ENCODE measurements at regions not wholly inside any gene's neighbourhood (a gene's known extent, or its start where the extent isn't known, plus 50 kb on each side); places are given as distances from the start of the nearest gene placed in this dataset.

GRCh38 chr12:27863839-27864238 lies 83.8 kb upstream of the MANSC4 start:
- TF ChIP-seq POLR2A (IDR thresholded peaks at IDR 0.05; ENCODE audit: extremely low read depth, insufficient read length): no peak
- TF ChIP-seq CTCF (IDR thresholded peaks at IDR 0.05; ENCODE audit: low read depth, low read length): no peak
- TF ChIP-seq MYC (IDR thresholded peaks at IDR 0.05; ENCODE audit: low read depth, low read length): no peak

Data from NB4 (cell line).